ENCODE measurements at regions not wholly inside any gene's neighbourhood (a gene's known extent, or its start where the extent isn't known, plus 50 kb on each side); places are given as distances from the start of the nearest gene placed in this dataset.

DNA sequence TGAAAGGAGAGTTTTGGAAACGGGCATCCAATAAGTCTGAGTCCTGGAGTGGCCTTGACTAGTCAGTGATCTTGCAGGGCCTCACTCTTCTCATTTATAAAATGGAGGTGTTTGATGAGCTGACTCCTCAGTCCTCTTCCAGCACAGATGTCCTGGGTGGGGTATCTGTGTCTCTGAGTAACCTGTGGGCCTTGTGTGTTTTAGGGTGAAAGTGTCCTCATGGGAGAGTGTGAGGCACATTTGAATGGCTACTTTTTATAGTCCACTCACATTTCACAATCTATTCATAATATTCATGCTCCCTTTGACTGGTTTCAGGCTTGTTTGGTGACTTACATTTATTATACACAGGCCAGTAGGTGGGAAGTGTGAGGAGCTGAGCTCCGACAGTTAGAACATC is 106.4 kb upstream of the CELF4 start:
- TF ChIP-seq CTCF (conservative IDR thresholded peaks at IDR 0.05; ENCODE audit: low read depth, low read length): no peak
- H3K4me1 ChIP-seq (ENCODE audit: low read depth, poor library complexity, severe bottlenecking): no peaks in the 10 kb centered on the region
- no peak overlapping the region for H3K27ac ChIP-seq

GRCh38 chr18:37671530-37671929 is 105.9 kb upstream of the CELF4 start:
- no peak overlapping the region for H3K4me2 ChIP-seq
- H3K79me2 ChIP-seq (ENCODE audit: insufficient read depth, low read depth): no peaks in the 10 kb centered on the region
- H3K9ac ChIP-seq: no peak overlapping the region
- no peak overlapping the region for H3K27ac ChIP-seq
- TF ChIP-seq CTCF (conservative IDR thresholded peaks at IDR 0.05; ENCODE audit: low read depth, low read length): no peak
- no peaks in the 10 kb centered on the region for H3K4me1 ChIP-seq (ENCODE audit: low read depth, poor library complexity, severe bottlenecking)
- no peak overlapping the region for H2AFZ ChIP-seq (ENCODE audit: low read depth)
- no peak overlapping the region for H3K4me3 ChIP-seq (IDR thresholded peaks at IDR 0.05; ENCODE audit: insufficient read depth, low read depth, low read length)
- no peaks in the 10 kb centered on the region for H3K36me3 ChIP-seq (ENCODE audit: insufficient read depth)
- no peaks in the 10 kb centered on the region for H3K27me3 ChIP-seq (ENCODE audit: insufficient read depth, low read depth)
- H4K20me1 ChIP-seq (ENCODE audit: insufficient read depth): no peaks in the 10 kb centered on the region

More for the DNA sequence above, 106.4 kb upstream of the CELF4 start:
- Histone ChIP-seq H2AFZ (ENCODE audit: low read depth) (no peak overlapping the region), H3K9ac (no peak overlapping the region), H3K27me3 (ENCODE audit: insufficient read depth, low read depth) (no peaks in the 10 kb centered on the region), H3K4me3 (IDR thresholded peaks at IDR 0.05; ENCODE audit: insufficient read depth, low read depth, low read length) (no peak overlapping the region), H3K36me3 (ENCODE audit: insufficient read depth) (no peaks in the 10 kb centered on the region), H3K79me2 (ENCODE audit: insufficient read depth, low read depth) (no peaks in the 10 kb centered on the region), H4K20me1 (ENCODE audit: insufficient read depth) (no peaks in the 10 kb centered on the region), H3K4me2 (no peak overlapping the region)

GRCh38 chr18:37671119-37671518 is 105.5 kb upstream of the CELF4 start:
- TF ChIP-seq CTCF (conservative IDR thresholded peaks at IDR 0.05; ENCODE audit: low read depth, low read length): no peak
- no peak overlapping the region for H3K4me2 ChIP-seq
- no peaks in the 10 kb centered on the region for H3K79me2 ChIP-seq (ENCODE audit: insufficient read depth, low read depth)
- H3K27me3 ChIP-seq (ENCODE audit: insufficient read depth, low read depth): no peaks in the 10 kb centered on the region
- no peaks in the 10 kb centered on the region for H3K36me3 ChIP-seq (ENCODE audit: insufficient read depth)
- no peak overlapping the region for H3K4me3 ChIP-seq (IDR thresholded peaks at IDR 0.05; ENCODE audit: insufficient read depth, low read depth, low read length)
- H3K9ac ChIP-seq: no peak overlapping the region
- H3K27ac ChIP-seq: no peak overlapping the region
- H3K4me1 ChIP-seq (ENCODE audit: low read depth, poor library complexity, severe bottlenecking): no peaks in the 10 kb centered on the region
- H2AFZ ChIP-seq (ENCODE audit: low read depth): no peak overlapping the region
- H4K20me1 ChIP-seq (ENCODE audit: insufficient read depth): no peaks in the 10 kb centered on the region

GRCh38 chr18:37669991-37670534 is 104.5 kb upstream of the CELF4 start:
- no peak overlapping the region for H2AFZ ChIP-seq (ENCODE audit: low read depth)
- H3K36me3 ChIP-seq (ENCODE audit: insufficient read depth): no peaks in the 10 kb centered on the region
- H4K20me1 ChIP-seq (ENCODE audit: insufficient read depth): no peaks in the 10 kb centered on the region
- TF ChIP-seq CTCF (conservative IDR thresholded peaks at IDR 0.05; ENCODE audit: low read depth, low read length): no peak
- H3K27me3 ChIP-seq (ENCODE audit: insufficient read depth, low read depth): no peaks in the 10 kb centered on the region
- no peak overlapping the region for H3K4me2 ChIP-seq
- H3K79me2 ChIP-seq (ENCODE audit: insufficient read depth, low read depth): no peaks in the 10 kb centered on the region
- no peak overlapping the region for H3K4me3 ChIP-seq (IDR thresholded peaks at IDR 0.05; ENCODE audit: insufficient read depth, low read depth, low read length)
- no peaks in the 10 kb centered on the region for H3K4me1 ChIP-seq (ENCODE audit: low read depth, poor library complexity, severe bottlenecking)
- H3K27ac ChIP-seq: no peak overlapping the region
- H3K9ac ChIP-seq: no peak overlapping the region
